GM23338 (cell line): ENCODE measurements at regions not wholly inside any gene's neighbourhood (a gene's known extent, or its start where the extent isn't known, plus 50 kb on each side); places are given as distances from the start of the nearest gene placed in this dataset.

ENCODE experiments used
- EZH2 ChIP-seq: fragments of 200-600 bp; sonication (generic); IDR thresholded peaks from one replicate; pipeline ENCODE4 v1.8.0; 2017; ENCODE audit warnings: antibody characterized with exemption, mild to moderate bottlenecking, low read depth; ENCODE audit not compliant: unreplicated experiment
- EZH2phosphoT487 ChIP-seq: fragments of 200-600 bp; sonication (generic); IDR thresholded peaks from one replicate; pipeline ENCODE4 v1.8.1; 2018; ENCODE audit warnings: antibody characterized with exemption; ENCODE audit not compliant: unreplicated experiment
- JUNB ChIP-seq: IDR thresholded peaks from one replicate; pipeline ENCODE4 v1.6.1; 2016; ENCODE audit warnings: antibody characterized with exemption; ENCODE audit not compliant: unreplicated experiment
- NANOG ChIP-seq: IDR thresholded peaks from 2 replicates; pipeline ENCODE4 v1.6.1; 2016; ENCODE audit warnings: antibody characterized with exemption, borderline replicate concordance
- POLR2AphosphoS5 ChIP-seq: IDR thresholded peaks from 2 replicates; pipeline ENCODE4 v1.6.1; 2016; ENCODE audit warnings: antibody characterized with exemption, low read depth
- STAT1 ChIP-seq: IDR thresholded peaks from one replicate; pipeline ENCODE4 v1.6.1; 2016; ENCODE audit warnings: antibody characterized with exemption; ENCODE audit not compliant: unreplicated experiment
- ZNF331 ChIP-seq: fragments of 250-450 bp; sonication (Bioruptor Pico); IDR thresholded peaks from 2 replicates; pipeline ENCODE4 v1.5.0; 2020; ENCODE audit warnings: low read depth, mild to moderate bottlenecking, moderate library complexity
- TF ChIP-seq, protein P1 (sequence below), 2 experiments: fragments of 200-600 bp in 1 of 2; sonication (generic) in 1 of 2; conservative IDR thresholded peaks; 2 replicates each; pipeline versions ENCODE4 v1.5.1 to v1.6.1; 2016 to 2017; ENCODE audit warnings: antibody characterized with exemption in 2 of 2, low read depth in 2 of 2, mild to moderate bottlenecking in 2 of 2, moderate library complexity in 1 of 2
- TF ChIP-seq, protein P2 (sequence below): IDR thresholded peaks from 2 replicates; pipeline ENCODE4 v1.6.1; 2016; ENCODE audit warnings: antibody characterized with exemption
- TF ChIP-seq, protein P3 (sequence below): IDR thresholded peaks from one replicate; pipeline ENCODE4 v1.6.1; 2018; ENCODE audit warnings: antibody characterized with exemption; ENCODE audit not compliant: unreplicated experiment

DNA sequence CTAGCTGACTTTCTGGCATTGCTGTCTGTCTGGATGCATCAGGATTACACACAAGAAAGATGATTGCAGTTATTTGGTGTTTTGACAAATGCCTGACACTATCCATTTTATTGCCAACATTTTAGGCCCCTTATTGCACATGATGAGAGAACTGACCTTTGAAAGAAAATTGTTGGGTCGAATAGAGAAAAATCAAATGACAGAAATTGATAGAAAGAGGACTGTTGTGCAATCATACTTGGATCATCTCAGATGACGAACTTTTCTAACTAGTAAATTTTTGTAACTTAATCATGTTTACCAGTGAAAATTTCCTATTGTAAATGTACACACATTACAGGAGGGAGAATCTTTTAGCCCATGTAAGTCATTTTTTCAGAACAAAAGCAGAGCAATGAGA lies 251.5 kb upstream of the USP15 start:
- TF ChIP-seq, protein P1, sequence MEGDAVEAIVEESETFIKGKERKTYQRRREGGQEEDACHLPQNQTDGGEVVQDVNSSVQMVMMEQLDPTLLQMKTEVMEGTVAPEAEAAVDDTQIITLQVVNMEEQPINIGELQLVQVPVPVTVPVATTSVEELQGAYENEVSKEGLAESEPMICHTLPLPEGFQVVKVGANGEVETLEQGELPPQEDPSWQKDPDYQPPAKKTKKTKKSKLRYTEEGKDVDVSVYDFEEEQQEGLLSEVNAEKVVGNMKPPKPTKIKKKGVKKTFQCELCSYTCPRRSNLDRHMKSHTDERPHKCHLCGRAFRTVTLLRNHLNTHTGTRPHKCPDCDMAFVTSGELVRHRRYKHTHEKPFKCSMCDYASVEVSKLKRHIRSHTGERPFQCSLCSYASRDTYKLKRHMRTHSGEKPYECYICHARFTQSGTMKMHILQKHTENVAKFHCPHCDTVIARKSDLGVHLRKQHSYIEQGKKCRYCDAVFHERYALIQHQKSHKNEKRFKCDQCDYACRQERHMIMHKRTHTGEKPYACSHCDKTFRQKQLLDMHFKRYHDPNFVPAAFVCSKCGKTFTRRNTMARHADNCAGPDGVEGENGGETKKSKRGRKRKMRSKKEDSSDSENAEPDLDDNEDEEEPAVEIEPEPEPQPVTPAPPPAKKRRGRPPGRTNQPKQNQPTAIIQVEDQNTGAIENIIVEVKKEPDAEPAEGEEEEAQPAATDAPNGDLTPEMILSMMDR (conservative IDR thresholded peaks at IDR 0.05; ENCODE audit: low read depth in 2 of 2) = no peak
- TF ChIP-seq, protein P2, sequence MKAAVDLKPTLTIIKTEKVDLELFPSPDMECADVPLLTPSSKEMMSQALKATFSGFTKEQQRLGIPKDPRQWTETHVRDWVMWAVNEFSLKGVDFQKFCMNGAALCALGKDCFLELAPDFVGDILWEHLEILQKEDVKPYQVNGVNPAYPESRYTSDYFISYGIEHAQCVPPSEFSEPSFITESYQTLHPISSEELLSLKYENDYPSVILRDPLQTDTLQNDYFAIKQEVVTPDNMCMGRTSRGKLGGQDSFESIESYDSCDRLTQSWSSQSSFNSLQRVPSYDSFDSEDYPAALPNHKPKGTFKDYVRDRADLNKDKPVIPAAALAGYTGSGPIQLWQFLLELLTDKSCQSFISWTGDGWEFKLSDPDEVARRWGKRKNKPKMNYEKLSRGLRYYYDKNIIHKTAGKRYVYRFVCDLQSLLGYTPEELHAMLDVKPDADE = no peak
- TF ChIP-seq, protein P3, sequence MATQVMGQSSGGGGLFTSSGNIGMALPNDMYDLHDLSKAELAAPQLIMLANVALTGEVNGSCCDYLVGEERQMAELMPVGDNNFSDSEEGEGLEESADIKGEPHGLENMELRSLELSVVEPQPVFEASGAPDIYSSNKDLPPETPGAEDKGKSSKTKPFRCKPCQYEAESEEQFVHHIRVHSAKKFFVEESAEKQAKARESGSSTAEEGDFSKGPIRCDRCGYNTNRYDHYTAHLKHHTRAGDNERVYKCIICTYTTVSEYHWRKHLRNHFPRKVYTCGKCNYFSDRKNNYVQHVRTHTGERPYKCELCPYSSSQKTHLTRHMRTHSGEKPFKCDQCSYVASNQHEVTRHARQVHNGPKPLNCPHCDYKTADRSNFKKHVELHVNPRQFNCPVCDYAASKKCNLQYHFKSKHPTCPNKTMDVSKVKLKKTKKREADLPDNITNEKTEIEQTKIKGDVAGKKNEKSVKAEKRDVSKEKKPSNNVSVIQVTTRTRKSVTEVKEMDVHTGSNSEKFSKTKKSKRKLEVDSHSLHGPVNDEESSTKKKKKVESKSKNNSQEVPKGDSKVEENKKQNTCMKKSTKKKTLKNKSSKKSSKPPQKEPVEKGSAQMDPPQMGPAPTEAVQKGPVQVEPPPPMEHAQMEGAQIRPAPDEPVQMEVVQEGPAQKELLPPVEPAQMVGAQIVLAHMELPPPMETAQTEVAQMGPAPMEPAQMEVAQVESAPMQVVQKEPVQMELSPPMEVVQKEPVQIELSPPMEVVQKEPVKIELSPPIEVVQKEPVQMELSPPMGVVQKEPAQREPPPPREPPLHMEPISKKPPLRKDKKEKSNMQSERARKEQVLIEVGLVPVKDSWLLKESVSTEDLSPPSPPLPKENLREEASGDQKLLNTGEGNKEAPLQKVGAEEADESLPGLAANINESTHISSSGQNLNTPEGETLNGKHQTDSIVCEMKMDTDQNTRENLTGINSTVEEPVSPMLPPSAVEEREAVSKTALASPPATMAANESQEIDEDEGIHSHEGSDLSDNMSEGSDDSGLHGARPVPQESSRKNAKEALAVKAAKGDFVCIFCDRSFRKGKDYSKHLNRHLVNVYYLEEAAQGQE = no peak
- no peak for TF ChIP-seq JUNB
- no peak for TF ChIP-seq ZNF331 (CRISPR knock-in tag)
- TF ChIP-seq EZH2 = no peak
- no peak for TF ChIP-seq STAT1
- TF ChIP-seq NANOG = no peak
- TF ChIP-seq POLR2AphosphoS5 = no peak
- no peak for TF ChIP-seq EZH2phosphoT487
